ENCODE measurements at regions not wholly inside any gene's neighbourhood (a gene's known extent, or its start where the extent isn't known, plus 50 kb on each side); places are given as distances from the start of the nearest gene placed in this dataset.
"Not testable (repeated sequence)": the region's sequence is repeated elsewhere in the genome, so short reads cannot be mapped to it uniquely, and the experiment has no call there.

DNA sequence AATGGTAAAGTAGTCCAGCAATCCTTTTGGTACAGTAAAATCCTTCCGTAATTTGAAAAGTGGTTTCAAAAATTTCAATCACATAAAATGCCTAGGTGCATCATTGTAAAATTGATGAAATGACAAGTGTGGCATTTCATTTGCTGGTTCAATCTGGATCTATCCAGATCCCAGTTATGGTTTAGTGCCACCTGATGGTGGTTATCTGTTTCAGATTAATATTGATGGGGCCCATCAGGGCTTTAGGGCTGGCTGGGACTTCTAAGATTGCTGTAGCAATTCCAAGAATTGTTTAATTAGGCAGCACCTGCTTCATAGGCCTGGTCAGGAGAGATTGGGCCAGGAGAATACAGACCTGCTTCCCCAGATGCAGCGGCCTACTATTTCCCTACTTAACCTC lies 55.5 kb upstream of the PIK3C3 start:
- no peak for DNase-seq (ENCODE audit: low spot score)

DNA sequence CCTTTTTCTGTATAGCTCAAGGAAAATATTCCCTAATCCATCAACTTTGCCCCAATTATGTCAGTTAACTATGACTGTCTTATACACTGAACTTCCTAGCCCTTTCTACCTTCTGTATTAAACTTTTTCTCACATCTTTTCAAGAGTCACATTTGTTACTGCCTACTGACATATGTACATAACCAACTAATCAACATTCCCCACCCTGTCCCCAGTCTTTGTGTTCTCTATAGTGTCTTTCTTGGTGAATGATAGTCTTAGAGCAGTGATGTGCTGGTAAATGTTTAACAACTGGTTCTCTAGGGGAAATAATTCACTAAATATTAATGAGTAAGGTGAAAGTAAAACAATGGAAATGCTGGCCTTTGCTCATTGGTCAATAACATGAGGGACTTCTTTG lies 61.6 kb upstream of the PIK3C3 start:
- DNase-seq (ENCODE audit: low spot score), result no peak

DNA sequence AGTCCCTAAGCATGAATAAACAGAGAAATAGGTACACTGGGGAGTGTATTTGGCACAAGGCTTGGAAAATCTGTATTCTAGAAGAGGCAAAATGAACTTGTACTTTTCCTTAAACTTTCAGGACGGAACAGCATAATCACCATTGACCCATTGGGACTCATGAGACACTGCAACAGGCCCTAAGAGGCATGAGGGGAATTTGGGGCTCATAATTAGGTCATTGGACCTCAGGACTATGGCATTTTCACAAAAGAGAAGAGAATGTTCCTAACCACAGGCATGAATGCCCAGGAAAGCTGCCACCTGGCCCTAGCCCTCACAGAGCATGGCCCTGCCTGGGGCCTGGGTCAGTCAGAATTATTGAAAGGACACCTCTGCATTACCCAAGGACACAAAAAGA lies 67.9 kb upstream of the PIK3C3 start:
- DNase-seq (ENCODE audit: low spot score), result no peak

DNA sequence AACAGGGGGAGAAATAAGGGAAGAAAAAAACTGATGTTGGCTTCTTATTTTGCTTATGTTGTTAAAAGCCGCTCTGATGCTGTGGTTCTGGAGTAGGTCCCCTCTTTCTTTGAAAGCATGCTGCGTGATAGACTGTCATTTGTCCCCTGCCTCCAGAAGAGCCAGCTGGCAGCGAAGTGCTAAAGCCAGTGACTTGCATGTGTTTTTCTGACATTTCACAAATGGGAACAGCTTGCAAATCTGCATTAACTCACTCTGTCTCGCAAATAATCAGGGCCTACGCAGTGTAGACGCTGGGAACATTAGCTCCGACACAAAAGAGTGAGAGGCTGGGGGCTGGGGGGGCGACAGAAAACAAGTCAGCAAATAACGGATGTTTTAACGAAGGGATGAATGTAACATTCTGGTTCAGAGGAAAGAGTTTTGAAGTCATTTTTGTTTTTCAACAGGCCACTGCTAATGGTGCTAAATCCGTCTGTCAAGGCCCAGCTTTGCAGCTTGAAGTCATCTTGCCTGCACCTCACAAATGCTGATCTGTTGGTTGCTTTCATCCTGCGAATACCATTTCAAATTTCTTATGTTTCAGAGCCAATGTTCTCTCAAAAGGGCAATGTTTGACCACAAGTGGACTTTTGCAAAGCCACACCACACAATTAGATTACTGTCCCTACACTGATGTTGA lies 68.8 kb upstream of the PIK3C3 start:
- DNase-seq (ENCODE audit: low spot score), result no peak

DNA sequence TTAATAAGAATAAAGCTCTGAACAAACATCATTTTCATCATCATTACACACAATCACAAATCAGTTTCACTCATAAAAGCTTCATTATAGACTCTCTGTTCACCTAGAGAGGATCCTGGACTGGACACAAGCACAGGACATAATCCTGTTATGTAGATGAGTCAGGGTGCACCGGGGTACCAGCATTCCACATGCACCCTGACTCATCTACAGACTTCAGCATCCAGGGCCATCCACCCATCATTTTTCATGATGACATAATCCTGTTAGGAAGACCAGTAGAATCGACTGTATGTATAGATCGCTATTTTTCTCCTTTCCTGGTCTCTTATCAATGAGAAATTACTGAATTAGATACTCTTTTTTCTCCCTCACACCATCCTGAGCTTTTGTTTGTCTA lies 73.7 kb upstream of the PIK3C3 start:
- no peak for DNase-seq (ENCODE audit: low spot score)

DNA sequence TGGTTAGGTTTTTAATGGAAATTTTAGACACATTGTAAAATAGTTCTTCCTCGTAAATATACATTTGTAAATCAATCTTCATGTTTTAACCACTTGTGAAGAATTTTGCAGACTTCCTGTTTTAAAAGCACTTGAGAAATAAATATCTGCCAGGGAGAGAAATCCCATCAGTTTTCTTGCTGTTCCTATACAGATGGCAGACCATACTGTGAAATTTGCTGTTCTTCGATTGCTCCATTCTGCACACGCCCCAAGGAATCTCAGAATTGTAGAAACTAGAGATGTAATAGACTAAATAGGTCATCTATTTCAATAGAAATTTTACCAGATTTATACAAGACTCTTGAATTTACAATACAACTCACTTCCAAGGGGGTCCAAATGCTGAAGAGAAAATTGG lies 75.8 kb upstream of the PIK3C3 start:
- no peak for DNase-seq (ENCODE audit: low spot score)

DNA sequence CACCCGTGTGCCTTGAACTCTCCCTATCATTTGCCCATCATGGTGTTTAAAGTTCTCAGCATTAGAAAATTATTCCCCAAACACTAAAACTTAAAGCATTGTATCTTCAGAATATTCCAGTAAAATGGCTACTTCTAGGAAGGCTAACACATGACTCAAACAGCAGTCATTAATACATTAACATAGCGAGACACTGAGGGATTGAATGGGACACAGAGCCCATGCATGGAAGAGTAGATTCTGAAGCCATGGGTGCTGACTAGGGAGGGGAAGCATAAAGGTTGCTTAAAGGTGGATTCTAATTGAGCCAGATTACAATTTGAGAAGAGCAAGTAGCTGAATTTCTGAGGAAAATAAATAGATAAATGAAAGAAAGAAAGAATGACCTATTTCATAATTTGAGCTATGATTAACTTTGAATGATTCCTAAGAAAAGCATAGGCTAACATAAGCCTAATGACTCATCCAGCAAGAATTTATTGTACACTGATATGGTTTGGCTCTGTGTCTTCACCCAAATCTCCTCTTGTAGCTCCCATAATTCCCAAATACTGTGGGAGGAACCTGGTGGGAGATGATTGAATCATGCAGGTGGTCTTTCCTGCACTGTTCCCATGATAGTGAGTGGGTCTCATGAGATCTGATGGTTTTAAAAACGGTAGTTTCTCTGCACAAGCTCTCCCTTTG lies 79.8 kb upstream of the PIK3C3 start:
- DNase-seq (ENCODE audit: low spot score), result no peak

DNA sequence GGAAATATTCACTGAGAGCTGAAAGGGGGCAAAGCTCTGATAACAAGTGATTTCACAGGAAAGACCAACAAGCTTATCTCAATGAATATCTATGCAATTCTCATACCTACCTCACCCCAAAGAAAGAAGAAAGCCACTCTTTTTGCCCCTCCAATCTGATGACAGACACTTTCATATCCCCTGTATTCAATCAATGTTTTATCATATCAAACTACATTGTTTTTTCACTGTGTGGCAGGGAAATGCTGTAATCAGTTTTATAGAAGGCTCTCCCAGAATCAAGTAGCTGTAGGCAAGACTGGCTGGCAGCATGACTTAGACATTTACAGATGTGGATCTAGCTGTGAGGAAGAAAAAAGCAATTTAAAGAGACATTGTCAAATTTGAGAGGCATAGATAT lies 81.3 kb upstream of the PIK3C3 start:
- DNase-seq (ENCODE audit: low spot score), result no peak

DNA sequence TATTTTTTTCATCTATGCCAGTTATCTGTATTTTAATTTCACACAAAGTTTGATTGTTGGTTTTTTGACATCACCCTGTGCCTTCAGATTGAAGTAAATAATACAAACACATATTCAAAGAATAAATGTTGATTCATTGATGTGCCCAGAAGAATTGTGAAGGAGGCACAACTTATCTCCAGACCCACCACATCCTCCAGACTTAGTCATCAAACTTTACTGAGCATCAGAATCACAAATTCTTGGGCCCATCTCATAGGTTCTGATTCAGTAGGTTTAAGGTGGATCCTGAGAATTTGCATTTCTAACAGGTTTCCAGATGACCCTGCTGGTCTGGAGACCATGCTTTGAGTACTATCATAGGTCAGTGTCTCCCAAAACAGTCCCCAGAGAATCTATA lies 82.8 kb upstream of the PIK3C3 start:
- no peak for DNase-seq (ENCODE audit: low spot score)

DNA sequence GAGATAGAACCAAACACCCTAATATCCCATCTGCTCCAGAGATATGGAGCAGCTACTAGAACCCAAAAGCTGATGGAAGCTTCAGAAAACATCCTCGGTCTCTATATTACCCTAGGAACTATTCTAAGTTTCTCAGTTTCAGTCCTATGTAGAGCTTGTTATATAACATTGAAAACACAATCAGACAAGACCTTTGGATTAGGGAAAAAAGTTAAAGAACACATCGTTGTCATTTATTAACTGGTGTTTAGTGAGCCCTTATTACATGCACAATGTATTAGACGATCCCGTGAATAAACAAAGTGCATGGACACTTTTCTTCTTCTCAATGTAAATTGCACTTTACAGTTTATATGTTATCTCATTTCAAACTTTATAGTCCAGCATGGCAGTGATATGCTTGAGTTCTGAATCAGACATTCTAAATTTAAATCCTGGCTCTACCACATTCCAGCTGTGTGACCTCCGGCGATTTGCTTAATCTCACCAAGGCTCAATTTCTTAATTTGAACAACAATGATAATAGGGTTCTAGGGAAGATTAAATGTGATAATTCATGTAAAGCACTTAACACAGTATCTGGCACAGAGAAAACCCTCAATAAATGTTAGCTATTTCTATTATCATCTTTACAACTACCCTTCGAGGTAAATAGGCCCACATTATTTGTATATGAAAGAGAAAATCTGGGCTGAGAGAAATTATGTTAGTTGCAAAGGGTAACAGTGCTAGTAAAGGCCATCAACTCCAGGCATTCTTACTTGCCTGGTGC lies 83.6 kb upstream of the PIK3C3 start:
- DNase-seq (ENCODE audit: low spot score), result no peak

DNA sequence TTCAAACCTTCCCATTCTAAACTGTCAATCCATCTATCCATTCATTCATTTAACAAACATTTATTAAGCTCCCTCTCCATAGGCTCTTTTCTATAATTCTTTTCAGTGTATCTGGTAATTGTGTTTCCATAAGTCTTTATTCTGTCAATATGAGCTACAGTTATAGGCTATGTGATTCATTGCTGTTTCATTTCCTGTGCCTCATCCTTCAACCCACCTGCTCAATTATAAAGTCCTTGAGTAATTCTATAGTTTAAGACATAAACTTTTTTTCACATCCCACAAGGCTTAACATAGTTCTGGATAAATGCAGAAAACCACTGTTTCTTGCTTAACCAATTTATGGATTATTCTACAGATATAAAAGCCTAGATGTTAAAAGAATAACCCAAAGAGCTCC lies 84.2 kb upstream of the PIK3C3 start:
- no peak for DNase-seq (ENCODE audit: low spot score)

DNA sequence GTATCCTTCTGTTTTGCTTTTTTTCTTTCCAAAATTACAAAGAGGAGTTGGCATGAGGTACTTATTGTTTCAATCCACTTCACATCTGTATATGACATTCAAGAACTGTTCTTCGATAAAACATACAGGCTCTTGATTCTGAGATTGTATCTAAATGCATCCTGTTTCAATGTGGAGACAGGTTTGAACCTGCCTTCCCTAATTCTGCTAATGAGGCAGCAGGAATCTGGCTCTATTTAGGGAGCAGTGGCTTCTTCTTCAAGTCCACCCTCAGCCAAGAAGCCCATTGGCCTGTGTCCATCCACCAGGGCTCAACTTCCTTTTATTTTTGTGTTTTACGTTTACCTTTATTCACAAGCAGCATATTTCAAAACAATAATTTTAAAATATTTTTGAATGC lies 84.8 kb upstream of the PIK3C3 start:
- no peak for DNase-seq (ENCODE audit: low spot score)

DNA sequence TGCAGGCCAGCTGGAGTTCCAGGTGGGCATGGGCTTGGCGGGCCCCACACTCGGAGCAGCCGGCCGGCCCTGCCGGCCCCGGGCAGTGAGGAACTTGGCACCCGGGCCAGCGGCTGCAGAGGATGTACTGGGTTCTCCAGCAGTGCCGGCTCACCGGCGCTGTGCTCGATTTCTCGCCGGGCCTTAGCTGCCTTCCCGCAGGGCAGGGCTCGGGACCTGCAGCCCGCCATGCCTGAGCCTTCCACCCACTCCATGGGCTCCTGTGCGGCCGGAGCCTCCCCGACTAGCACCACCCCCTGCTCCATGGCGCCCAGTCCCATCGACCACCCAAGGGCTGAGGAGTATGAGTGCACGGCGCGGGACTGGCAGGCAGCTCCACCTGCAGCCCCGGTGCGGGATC lies 89.2 kb upstream of the PIK3C3 start:
- not testable (repeated sequence) for DNase-seq (ENCODE audit: low spot score)

DNA sequence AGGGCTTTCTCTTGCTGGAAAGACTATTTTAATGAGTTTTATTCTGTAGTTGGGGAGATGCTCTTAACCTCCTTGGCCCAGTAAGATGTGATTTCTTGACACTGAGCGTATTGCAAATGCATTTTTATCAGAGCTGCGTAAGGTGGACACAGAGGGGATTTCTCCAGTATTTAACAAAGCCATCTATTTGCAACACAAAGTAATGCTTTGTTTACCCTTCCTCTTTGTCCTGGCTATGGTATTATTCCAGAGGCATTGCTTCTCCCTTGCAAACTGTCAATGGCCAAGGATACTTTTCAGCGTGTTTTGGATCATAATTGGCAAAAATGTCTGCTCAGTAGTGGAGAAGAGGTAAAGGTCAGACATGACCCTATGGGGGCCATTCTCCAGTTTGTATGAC lies 90.8 kb upstream of the PIK3C3 start:
- no peak for DNase-seq (ENCODE audit: low spot score)

DNA sequence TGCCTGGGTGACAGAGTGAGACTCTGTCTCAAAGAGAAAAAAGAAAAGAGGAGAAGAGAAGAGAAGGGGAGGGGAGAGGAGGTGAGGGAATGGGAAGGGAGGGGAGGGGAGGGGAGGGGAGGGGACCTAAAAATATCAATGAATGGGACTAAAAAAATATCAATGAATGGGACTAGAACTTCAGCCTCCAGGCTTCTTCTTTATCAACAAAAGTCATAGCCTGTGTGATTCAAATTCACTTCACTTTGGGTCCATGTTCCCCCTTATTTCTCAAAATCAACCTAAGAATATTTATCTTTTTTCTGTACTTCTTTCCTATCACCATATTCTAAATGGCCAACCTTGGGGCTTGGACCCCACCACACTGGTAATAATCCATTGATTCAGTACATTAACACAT lies 92.1 kb upstream of the PIK3C3 start:
- no peak for DNase-seq (ENCODE audit: low spot score)

DNA sequence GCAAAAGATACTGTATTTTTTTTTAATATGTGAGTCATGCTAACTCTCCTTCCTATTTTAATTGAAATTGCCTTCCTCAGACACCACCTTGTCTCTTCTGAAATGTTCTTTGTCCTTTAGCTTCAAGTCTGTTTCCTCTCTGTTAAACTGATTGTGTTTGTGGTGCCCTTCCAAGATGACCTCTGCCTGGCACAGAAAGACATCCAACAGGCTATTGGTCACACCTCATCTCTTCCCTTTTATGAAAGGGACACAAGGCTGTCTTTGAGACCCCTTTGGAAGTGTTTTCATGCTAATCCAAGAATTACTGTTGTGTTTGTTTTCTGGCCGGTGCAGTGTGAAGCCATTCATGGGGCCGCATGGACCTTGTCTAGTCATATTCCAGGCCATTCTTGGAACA lies 94.0 kb upstream of the PIK3C3 start:
- no peak for DNase-seq (ENCODE audit: low spot score)

DNA sequence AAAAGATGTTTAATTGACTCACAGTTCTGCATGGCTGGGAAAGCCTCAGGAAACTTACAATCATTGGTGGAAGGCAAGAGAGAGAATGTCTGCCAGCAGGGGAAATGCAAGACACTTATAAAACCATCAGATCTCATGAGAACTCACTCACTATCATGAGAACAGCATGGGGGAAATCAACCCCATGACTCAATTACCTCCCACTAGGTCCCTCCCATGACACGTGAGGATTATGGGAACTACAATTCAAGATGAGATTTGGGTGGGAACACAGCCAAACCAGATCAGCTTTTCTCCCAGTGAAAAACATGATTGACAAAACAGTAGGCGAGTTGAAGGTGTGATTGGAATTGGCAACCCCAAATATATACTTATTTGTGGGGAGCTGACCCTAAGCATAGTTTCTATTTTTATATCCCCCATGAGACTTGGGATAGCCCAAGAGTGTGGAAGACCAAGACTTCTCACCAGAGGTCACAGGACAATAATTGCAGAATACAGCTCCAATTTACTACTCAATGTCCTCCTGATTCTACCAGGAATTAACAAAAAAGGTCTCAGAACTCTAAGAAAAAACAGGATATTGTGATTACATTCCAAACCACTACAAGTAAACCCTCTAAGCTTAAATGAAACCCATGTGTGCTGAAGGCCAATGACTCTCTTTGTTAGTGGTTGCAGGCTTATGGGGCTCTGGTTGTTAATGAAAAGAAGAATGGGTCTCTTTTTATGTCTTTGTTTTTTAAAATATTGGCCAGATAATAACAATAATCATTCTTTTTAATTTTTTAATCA lies 96.1 kb upstream of the PIK3C3 start:
- DNase-seq (ENCODE audit: low spot score), result no peak

DNA sequence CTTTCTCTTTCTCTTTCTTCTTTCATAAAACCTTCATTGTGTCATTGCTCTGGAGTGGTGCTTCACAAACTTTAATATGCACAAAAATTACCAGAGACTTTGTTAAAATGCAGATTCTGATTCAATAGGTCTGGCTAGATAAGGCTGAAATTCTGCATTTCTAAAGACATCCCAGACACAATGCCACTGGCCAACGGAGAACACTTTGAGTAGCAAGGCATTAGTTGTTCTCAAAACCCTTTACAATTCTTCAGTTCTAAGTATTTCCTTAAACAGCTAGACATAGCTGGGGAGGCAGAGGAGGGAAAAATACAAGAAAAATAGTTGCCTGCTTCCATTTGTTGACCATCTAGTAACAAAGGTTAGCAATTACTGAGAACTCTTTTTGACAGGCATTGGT lies 101.8 kb upstream of the PIK3C3 start:
- DNase-seq (ENCODE audit: low spot score), result no peak

DNA sequence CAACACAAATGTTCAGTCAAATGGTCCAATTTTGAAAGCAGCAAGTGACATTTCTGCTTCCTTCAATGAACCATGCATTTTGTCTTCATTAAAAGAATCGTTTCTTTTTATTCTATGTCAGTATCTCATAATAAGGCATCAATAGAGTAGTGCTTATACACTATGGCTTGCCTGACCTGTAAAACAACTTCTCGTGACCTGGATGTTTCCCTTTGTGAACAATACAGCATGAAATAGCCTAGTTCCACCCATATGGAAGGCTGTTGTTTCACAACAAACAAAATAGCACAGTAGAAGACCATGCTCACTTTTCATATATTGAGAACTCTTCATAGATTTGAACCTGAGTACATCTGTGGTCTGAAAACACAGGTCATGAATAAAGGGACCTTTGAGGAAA lies 104.3 kb upstream of the PIK3C3 start:
- DNase-seq (ENCODE audit: low spot score), result no peak

DNA sequence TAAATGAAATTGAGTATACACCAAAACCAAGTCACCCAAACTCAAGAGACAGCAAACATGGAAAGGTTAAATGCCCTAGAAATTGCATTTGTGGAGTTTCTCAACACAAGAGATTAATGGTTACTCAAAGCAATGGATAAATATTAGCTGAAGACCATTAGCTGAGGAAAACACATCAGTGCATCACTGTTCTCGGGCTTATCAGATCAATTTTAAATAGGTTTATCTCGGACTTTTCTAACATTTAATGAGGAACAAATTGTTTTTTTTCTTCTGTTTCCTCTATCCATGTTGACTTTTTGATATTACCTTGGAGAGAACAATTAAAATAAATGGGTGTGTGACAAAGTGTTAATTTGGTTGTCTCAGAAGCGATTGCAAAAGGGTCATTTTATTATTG lies 105.4 kb upstream of the PIK3C3 start:
- no peak for DNase-seq (ENCODE audit: low spot score)

DNA sequence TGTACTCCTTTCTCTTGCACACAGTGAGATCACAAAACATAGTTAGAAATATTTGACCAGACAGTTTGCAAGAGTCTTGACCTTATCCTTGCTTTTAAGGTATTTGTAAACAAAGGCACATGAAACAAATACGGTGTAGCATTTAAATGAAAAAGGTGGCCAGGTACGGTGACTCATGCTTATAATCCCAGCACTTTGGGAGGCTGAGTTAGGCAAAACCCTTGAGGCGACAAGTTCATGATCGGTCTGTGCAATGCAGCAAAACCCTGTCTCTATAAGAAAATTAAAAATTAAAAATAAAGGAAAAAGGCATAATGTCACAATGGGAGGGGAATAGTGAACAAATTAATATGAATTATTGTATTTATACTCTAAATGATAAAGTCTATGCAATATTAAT lies 109.5 kb upstream of the PIK3C3 start:
- no peak for DNase-seq (ENCODE audit: low spot score)

DNA sequence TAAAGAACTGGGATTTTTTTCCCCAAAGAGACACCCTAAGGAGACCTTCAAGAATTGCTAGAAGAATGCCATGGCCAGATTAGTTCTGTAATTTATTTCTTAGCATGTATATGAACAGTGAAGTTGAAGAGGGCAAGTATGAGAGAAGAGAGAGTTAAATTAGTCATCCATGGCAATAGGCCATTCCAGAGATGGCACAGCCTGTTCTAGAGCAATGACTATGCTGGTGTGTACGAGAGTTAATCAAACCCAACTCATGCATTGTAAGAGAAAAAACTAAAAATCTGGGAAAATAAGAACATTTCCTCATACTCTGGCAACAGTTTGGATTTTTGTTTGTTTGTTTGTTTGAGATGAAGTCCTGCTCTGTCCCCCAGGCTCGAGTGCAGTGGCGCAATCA lies 112.1 kb upstream of the PIK3C3 start:
- DNase-seq (ENCODE audit: low spot score), result no peak

Data from CD4-positive, alpha-beta T cell treated with Interleukin-15 for 4 hours (primary cell).